Transverse colon (tissue), 4 donors: ENCODE measurements at regions not wholly inside any gene's neighbourhood (a gene's known extent, or its start where the extent isn't known, plus 50 kb on each side); places are given as distances from the start of the nearest gene placed in this dataset.

ENCODE experiments used
- EP300 ChIP-seq: sonication (generic); formaldehyde crosslinking; IDR thresholded peaks from one replicate; pipeline ENCODE4 v1.6.1; 2017; ENCODE audit warnings: antibody characterized with exemption, low read depth
- POLR2A ChIP-seq: fragments of 450-650 bp; IDR thresholded peaks from one replicate; pipeline ENCODE4 v1.6.1; 2016; ENCODE audit warnings: antibody characterized with exemption, mild to moderate bottlenecking, moderate library complexity
- POLR2AphosphoS5 ChIP-seq, 3 donors: sonication (generic); formaldehyde crosslinking; IDR thresholded peaks; one replicate each; pipeline ENCODE4 v1.6.1; 2016; ENCODE audit warnings: antibody characterized with exemption in 3 of 3
- TF ChIP-seq, protein P1 (sequence below), 5 experiments: fragments of 200-600 bp in 3 of 5; fragments of 450-650 bp in 2 of 5; sonication (generic) in 3 of 5; IDR thresholded peaks; 1 replicate in 2 of 5; 2 replicates in 3 of 5; pipeline ENCODE4 v1.5.1; 2016 to 2017; ENCODE audit warnings: antibody characterized with exemption in 5 of 5, inconsistent platforms in 3 of 5, mild to moderate bottlenecking in 2 of 5, moderate library complexity in 1 of 5

DNA sequence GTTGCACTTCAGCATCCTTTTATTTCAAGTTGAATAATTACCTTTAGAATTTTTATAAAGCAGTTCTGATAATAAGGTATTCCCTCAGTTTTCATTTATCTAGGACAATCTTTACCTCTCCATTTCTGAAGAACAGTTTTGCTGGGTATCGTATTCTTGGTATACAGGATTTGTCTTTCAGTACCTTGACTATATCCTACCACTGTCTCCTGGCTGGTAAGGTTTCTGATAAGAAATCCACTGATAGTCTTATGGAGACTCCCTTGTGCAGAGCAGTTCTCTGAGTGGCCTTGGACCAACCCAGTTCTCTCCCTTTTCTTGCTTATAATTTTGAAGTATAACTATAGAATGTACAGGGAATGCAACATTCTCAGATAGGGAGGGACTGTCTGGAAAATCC, 51.3 kb upstream of the SAMD3 start:
- TF ChIP-seq, protein P1, sequence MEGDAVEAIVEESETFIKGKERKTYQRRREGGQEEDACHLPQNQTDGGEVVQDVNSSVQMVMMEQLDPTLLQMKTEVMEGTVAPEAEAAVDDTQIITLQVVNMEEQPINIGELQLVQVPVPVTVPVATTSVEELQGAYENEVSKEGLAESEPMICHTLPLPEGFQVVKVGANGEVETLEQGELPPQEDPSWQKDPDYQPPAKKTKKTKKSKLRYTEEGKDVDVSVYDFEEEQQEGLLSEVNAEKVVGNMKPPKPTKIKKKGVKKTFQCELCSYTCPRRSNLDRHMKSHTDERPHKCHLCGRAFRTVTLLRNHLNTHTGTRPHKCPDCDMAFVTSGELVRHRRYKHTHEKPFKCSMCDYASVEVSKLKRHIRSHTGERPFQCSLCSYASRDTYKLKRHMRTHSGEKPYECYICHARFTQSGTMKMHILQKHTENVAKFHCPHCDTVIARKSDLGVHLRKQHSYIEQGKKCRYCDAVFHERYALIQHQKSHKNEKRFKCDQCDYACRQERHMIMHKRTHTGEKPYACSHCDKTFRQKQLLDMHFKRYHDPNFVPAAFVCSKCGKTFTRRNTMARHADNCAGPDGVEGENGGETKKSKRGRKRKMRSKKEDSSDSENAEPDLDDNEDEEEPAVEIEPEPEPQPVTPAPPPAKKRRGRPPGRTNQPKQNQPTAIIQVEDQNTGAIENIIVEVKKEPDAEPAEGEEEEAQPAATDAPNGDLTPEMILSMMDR (IDR thresholded peaks at IDR 0.05) = no peak
- no peak for TF ChIP-seq POLR2A
- no peak for TF ChIP-seq POLR2AphosphoS5 (IDR thresholded peaks at IDR 0.05)
- no peak for TF ChIP-seq EP300
